DOHH2 (cell line): ENCODE measurements at regions not wholly inside any gene's neighbourhood (a gene's known extent, or its start where the extent isn't known, plus 50 kb on each side); places are given as distances from the start of the nearest gene placed in this dataset.

Source experiments
- H3F3A ChIP-seq: fragments of 200-600 bp; sonication (generic), shearing (Covaris generic); 2 replicates; pipeline ENCODE4 v1.6.0; 2016; ENCODE audit warnings: antibody characterized with exemption, mild to moderate bottlenecking; ENCODE audit not compliant: control insufficient read depth, insufficient read depth
- H3K27ac ChIP-seq: fragments of 200-600 bp; sonication (generic); 2 replicates; pipeline ENCODE4 v1.5.1; 2014; ENCODE audit warnings: low read depth, mild to moderate bottlenecking, low read length, moderate library complexity
- H3K27me3 ChIP-seq: fragments of 200-600 bp; sonication (generic); 2 replicates; pipeline ENCODE4 v1.6.1; 2014; ENCODE audit warnings: mild to moderate bottlenecking, low read length, mixed read lengths; ENCODE audit not compliant: control insufficient read depth
- H3K36me3 ChIP-seq: fragments of 200-600 bp; sonication (generic); 2 replicates; pipeline ENCODE4 v1.6.1; 2014; ENCODE audit warnings: mild to moderate bottlenecking, low read length, moderate library complexity, mixed read lengths; ENCODE audit not compliant: control insufficient read depth
- H3K4me1 ChIP-seq: fragments of 200-600 bp; sonication (generic); 2 replicates; pipeline ENCODE4 v1.6.1; 2014; ENCODE audit warnings: mild to moderate bottlenecking, low read length, mixed read lengths; ENCODE audit not compliant: control insufficient read depth
- H3K4me2 ChIP-seq: fragments of 200-600 bp; sonication (generic); 2 replicates; pipeline ENCODE4 v1.6.0; 2014; ENCODE audit warnings: mild to moderate bottlenecking, low read length, moderate library complexity
- H3K4me3 ChIP-seq: fragments of 200-600 bp; sonication (generic); 2 replicates; pipeline ENCODE4 v1.5.1; 2014; ENCODE audit warnings: mild to moderate bottlenecking, low read length, mixed read lengths
- H3K79me2 ChIP-seq: fragments of 200-600 bp; sonication (generic); 2 replicates; pipeline ENCODE4 v1.6.1; 2014; ENCODE audit warnings: mild to moderate bottlenecking, low read length, mixed read lengths; ENCODE audit not compliant: control insufficient read depth
- H3K9me2 ChIP-seq: fragments of 200-600 bp; sonication (generic); replicated peaks from 2 replicates; pipeline ENCODE4 v1.6.1; 2014; ENCODE audit warnings: mild to moderate bottlenecking, low read length, mixed read lengths; ENCODE audit not compliant: control insufficient read depth
- H3K9me3 ChIP-seq: fragments of 200-600 bp; sonication (generic); 2 replicates; pipeline ENCODE4 v1.6.1; 2014; ENCODE audit warnings: antibody characterized with exemption, low read length, mixed read lengths; ENCODE audit not compliant: control insufficient read depth, insufficient read depth
- H4K20me1 ChIP-seq: fragments of 200-600 bp; sonication (generic); 2 replicates; pipeline ENCODE4 v1.6.0; 2014; ENCODE audit warnings: low read depth, mild to moderate bottlenecking, antibody characterized with exemption, low read length, moderate library complexity; ENCODE audit not compliant: control insufficient read depth, insufficient read depth
- CTCF ChIP-seq: fragments of 200-600 bp; sonication (generic); IDR thresholded peaks from one replicate; pipeline ENCODE4 v1.5.1; 2014; ENCODE audit warnings: antibody characterized with exemption, mild to moderate bottlenecking, low read depth, low read length; ENCODE audit not compliant: poor library complexity, severe bottlenecking
- EZH2phosphoT487 ChIP-seq: fragments of 200-600 bp; sonication (generic); IDR thresholded peaks from 2 replicates; pipeline ENCODE4 v1.6.1; 2017; ENCODE audit warnings: borderline replicate concordance, mild to moderate bottlenecking, antibody characterized with exemption, low read length, moderate library complexity, mixed read lengths

- no peaks in the 10 kb centered on the region for H3F3A ChIP-seq
- no peaks in the 10 kb centered on the region for H4K20me1 ChIP-seq
- H3K36me3 ChIP-seq = no peaks in the 10 kb centered on the region
- no peaks in the 10 kb centered on the region for H3K9me3 ChIP-seq
- H3K27me3 ChIP-seq = no peaks in the 10 kb centered on the region
- TF ChIP-seq CTCF (no peak), EZH2phosphoT487 (no peak)
- H3K4me2 ChIP-seq = no peak overlapping the region
- no peaks in the 10 kb centered on the region for H3K4me1 ChIP-seq
- H3K4me3 ChIP-seq = no peak overlapping the region
- no peak overlapping the region for H3K27ac ChIP-seq
- H3K9me2 ChIP-seq = no peaks in the 10 kb centered on the region
- no peaks in the 10 kb centered on the region for H3K79me2 ChIP-seq
Measured at GRCh38 chr11:70668204-70669202, 270.2 kb downstream of the CTTN start.

- Histone ChIP-seq H3K79me2 (no peaks in the 10 kb centered on the region), H3K9me2 (no peaks in the 10 kb centered on the region), H3K27ac (no peak overlapping the region), H3K9me3 (no peaks in the 10 kb centered on the region), H4K20me1 (no peaks in the 10 kb centered on the region), H3K27me3 (no peaks in the 10 kb centered on the region), H3K36me3 (no peaks in the 10 kb centered on the region), H3K4me2 (no peak overlapping the region), H3F3A (no peaks in the 10 kb centered on the region), H3K4me3 (no peak overlapping the region), H3K4me1 (no peaks in the 10 kb centered on the region)
- TF ChIP-seq EZH2phosphoT487 = no peak
- no peak for TF ChIP-seq CTCF
Measured at GRCh38 chr11:70669281-70669680, 271.0 kb downstream of the CTTN start.

GRCh38 chr11:70669871-70670675 lies 271.7 kb downstream of the CTTN start:
- no peaks in the 10 kb centered on the region for H3K79me2 ChIP-seq
- H3K9me2 ChIP-seq = no peaks in the 10 kb centered on the region
- no peak overlapping the region for H3K27ac ChIP-seq
- H3F3A ChIP-seq = no peaks in the 10 kb centered on the region
- no peak for TF ChIP-seq CTCF
- no peak for TF ChIP-seq EZH2phosphoT487
- H3K4me3 ChIP-seq = no peak overlapping the region
- H3K4me1 ChIP-seq = no peaks in the 10 kb centered on the region
- no peaks in the 10 kb centered on the region for H3K27me3 ChIP-seq
- H4K20me1 ChIP-seq = no peaks in the 10 kb centered on the region; the same call in 1 of the 2 replicates
- H3K9me3 ChIP-seq = no peaks in the 10 kb centered on the region
- no peak overlapping the region for H3K4me2 ChIP-seq
- H3K36me3 ChIP-seq = no peaks in the 10 kb centered on the region
